Chondrocyte (in vitro differentiated cells): ENCODE measurements at regions not wholly inside any gene's neighbourhood (a gene's known extent, or its start where the extent isn't known, plus 50 kb on each side); places are given as distances from the start of the nearest gene placed in this dataset.

ENCODE experiments used
- DNase-seq: peaks from one replicate; pipeline ENCODE4 v3.0.0; 2021; ENCODE audit warnings: mixed read lengths, low spot score
- H3K27ac Mint-ChIP-seq: one replicate; pipeline ENCODE4 v1.8.0; 2021; ENCODE audit warnings: mild to moderate bottlenecking, moderate library complexity, mixed read lengths; ENCODE audit not compliant: unreplicated experiment
- H3K27me3 Mint-ChIP-seq: 2 replicates; pipeline ENCODE4 v1.8.0; 2021; ENCODE audit warnings: low read depth, mixed read lengths
- H3K36me3 Mint-ChIP-seq: 2 replicates; pipeline ENCODE4 v1.8.0; 2021; ENCODE audit warnings: low read depth, mixed read lengths
- H3K4me1 Mint-ChIP-seq: 2 replicates; pipeline ENCODE4 v1.8.0; 2021; ENCODE audit warnings: low read depth, mild to moderate bottlenecking, mixed read lengths
- H3K4me3 Mint-ChIP-seq: one replicate; pipeline ENCODE4 v1.8.0; 2021; ENCODE audit warnings: mild to moderate bottlenecking, moderate library complexity, mixed read lengths; ENCODE audit not compliant: unreplicated experiment
- H3K9me3 Mint-ChIP-seq: 2 replicates; pipeline ENCODE4 v1.8.0; 2021; ENCODE audit warnings: low read depth, mixed read lengths
- TF ChIP-seq, protein P1 (sequence below): fragments of 200-600 bp; sonication (generic); IDR thresholded peaks from 2 replicates; pipeline ENCODE4 v1.5.0; 2021; ENCODE audit warnings: antibody characterized with exemption, mild to moderate bottlenecking, moderate library complexity

- Mint-ChIP-seq H3K27me3 (peaks cover 18% of the 10 kb centered on the region), H3K9me3 (peaks cover 5% of the 10 kb centered on the region), H3K27ac (no peak overlapping the region), H3K36me3 (no peaks in the 10 kb centered on the region), H3K4me1 (peaks cover 14% of the 10 kb centered on the region), H3K4me3 (peak overlapping the region; percentile 35)
- no peak for DNase-seq
- TF ChIP-seq, protein P1, sequence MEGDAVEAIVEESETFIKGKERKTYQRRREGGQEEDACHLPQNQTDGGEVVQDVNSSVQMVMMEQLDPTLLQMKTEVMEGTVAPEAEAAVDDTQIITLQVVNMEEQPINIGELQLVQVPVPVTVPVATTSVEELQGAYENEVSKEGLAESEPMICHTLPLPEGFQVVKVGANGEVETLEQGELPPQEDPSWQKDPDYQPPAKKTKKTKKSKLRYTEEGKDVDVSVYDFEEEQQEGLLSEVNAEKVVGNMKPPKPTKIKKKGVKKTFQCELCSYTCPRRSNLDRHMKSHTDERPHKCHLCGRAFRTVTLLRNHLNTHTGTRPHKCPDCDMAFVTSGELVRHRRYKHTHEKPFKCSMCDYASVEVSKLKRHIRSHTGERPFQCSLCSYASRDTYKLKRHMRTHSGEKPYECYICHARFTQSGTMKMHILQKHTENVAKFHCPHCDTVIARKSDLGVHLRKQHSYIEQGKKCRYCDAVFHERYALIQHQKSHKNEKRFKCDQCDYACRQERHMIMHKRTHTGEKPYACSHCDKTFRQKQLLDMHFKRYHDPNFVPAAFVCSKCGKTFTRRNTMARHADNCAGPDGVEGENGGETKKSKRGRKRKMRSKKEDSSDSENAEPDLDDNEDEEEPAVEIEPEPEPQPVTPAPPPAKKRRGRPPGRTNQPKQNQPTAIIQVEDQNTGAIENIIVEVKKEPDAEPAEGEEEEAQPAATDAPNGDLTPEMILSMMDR = no peak
Observed at GRCh38 chr17:77546772-77547241, 406.0 kb downstream of the SEC14L1 start.

DNA sequence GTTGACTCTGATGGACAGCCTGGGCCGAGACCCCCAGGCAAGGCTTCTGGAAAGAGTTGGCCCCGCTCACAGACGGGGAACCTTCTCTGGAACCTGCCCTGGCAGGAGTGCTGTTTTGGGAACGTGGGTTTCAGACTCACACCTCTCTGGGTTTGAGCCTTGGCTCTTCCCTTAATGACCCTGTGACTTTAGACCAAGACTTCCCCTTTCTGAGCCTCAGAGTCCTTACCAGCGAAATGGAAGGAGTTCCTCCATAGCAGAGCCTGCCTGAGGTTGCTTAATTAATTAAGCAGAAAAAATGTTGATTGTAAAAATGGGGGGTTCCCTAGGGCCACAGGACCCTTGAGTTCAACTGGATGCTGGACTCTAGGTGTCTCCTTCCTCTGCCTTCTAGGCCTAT is 408.2 kb downstream of the SEC14L1 start:
- Mint-ChIP-seq H3K4me3 (no peak overlapping the region), H3K4me1 (peaks cover 1% of the 10 kb centered on the region), H3K9me3 (peaks cover 5% of the 10 kb centered on the region), H3K27me3 (peaks cover 21% of the 10 kb centered on the region), H3K27ac (no peak overlapping the region), H3K36me3 (no peaks in the 10 kb centered on the region)
- no peak for DNase-seq
- TF ChIP-seq, protein P1 = no peak

GRCh38 chr17:77549726-77550366 is 408.7 kb upstream of the TNRC6C start:
- no peak overlapping the region for H3K4me3 Mint-ChIP-seq

DNA sequence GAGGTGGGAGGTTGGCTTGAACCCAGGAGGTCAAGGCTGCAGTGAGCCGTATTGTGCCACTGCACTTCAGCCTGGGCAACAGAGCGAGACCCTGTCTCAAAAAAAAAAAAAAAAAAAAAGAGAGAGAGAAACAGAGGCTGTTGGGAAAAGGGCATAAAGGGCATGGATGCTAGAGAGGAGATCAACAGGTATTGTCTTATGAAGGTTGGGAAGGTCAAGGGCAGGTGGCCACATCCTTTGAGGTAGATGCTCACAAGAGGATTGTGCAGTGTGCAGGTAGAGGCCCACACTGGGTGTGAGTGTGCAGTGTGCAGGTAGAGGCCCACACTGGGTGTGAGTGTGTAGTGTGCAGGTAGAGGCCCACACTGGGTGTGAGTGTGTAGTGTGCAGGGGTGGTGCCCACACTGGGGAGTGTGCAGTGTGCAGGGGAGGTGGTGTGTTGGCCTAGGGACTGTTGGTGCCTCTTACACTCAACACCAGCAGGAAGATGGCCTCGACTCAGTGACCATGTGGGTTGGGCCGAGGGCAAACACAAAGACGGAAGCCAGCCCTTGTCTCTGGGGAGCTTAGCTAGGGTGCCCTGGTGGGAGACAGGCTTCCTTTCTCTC is 404.9 kb upstream of the TNRC6C start:
- TF ChIP-seq, protein P1 = no peak
- no peaks in the 10 kb centered on the region for H3K4me1 Mint-ChIP-seq
- no peak overlapping the region for H3K4me3 Mint-ChIP-seq
- no peak overlapping the region for H3K27ac Mint-ChIP-seq
- no peaks in the 10 kb centered on the region for H3K9me3 Mint-ChIP-seq
- peaks cover 30% of the 10 kb centered on the region for H3K27me3 Mint-ChIP-seq
- peaks cover 2% of the 10 kb centered on the region for H3K36me3 Mint-ChIP-seq
- no peak for DNase-seq

More at GRCh38 chr17:77549726-77550366, 408.7 kb upstream of the TNRC6C start:
- no peak for DNase-seq
- no peak overlapping the region for H3K27ac Mint-ChIP-seq
- TF ChIP-seq, protein P1 = no peak
- H3K9me3 Mint-ChIP-seq = peaks cover 5% of the 10 kb centered on the region
- H3K36me3 Mint-ChIP-seq = no peaks in the 10 kb centered on the region
- no peaks in the 10 kb centered on the region for H3K4me1 Mint-ChIP-seq
- peaks cover 16% of the 10 kb centered on the region for H3K27me3 Mint-ChIP-seq

DNA sequence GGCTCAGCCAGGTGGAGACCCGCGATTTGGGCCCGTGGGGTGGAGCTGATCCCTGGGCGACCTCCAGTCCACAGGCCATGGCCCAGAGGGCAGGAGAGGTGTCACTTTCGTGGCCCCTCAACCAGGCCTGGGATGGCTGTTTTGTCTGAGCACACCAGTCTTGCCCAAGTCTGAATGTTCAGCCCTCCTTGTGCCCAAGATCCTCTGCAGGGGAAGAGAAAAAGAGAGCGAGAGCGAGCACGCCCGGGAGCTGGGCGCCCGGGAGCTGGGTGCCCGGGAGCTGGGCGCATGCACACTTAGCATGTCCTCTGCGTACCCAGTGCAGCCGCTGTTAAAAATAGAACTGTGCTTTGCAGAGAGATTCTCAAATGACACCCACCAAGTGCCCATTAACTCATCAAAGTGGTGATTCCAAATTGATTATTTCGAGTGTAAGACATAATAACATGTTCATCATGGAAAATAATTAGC is 403.3 kb upstream of the TNRC6C start:
- H3K9me3 Mint-ChIP-seq = no peaks in the 10 kb centered on the region
- H3K36me3 Mint-ChIP-seq = peaks cover 2% of the 10 kb centered on the region
- H3K4me1 Mint-ChIP-seq = no peaks in the 10 kb centered on the region
- H3K27ac Mint-ChIP-seq = no peak overlapping the region
- H3K27me3 Mint-ChIP-seq = peaks cover 38% of the 10 kb centered on the region
- DNase-seq = no peak
- TF ChIP-seq, protein P1 = no peak
- no peak overlapping the region for H3K4me3 Mint-ChIP-seq
